Fibroblast of lung (primary cell): ENCODE measurements at regions not wholly inside any gene's neighbourhood (a gene's known extent, or its start where the extent isn't known, plus 50 kb on each side); places are given as distances from the start of the nearest gene placed in this dataset.

Source experiments
- DNase-seq, 2 donors: peaks; one replicate each; pipeline versions ENCODE4 v3.0.0 to v3.0.0-alpha.2; 2010; ENCODE audit warnings: low read depth in 2 of 2
- H2AFZ ChIP-seq: 2 replicates; pipeline ENCODE4 v1.5.1; 2012; ENCODE audit warnings: low read length, control low read depth, inconsistent platforms
- H3K27ac ChIP-seq: 2 replicates; pipeline ENCODE4 v1.5.1; 2011; ENCODE audit warnings: low read length, control low read depth; ENCODE audit not compliant: insufficient read depth
- H3K27me3 ChIP-seq: 2 replicates; pipeline ENCODE4 v1.5.1; 2011; ENCODE audit warnings: mild to moderate bottlenecking, low read length; ENCODE audit not compliant: control insufficient read depth, insufficient read depth
- H3K36me3 ChIP-seq: 2 replicates; pipeline ENCODE4 v1.5.1; 2011; ENCODE audit warnings: low read length; ENCODE audit not compliant: control insufficient read depth, insufficient read depth
- H3K4me1 ChIP-seq: 2 replicates; pipeline ENCODE4 v1.5.1; 2011; ENCODE audit warnings: low read length; ENCODE audit not compliant: control insufficient read depth, insufficient read depth; ENCODE audit errors: extremely low read depth
- H3K4me2 ChIP-seq: 2 replicates; pipeline ENCODE4 v1.5.1; 2011; ENCODE audit warnings: low read length, control low read depth; ENCODE audit not compliant: insufficient read depth; ENCODE audit errors: extremely low read depth
- H3K4me3 ChIP-seq, 4 experiments: fragments of 200-600 bp in 1 of 4; sonication (generic) in 1 of 4; replicated peaks in 1 of 4; 2 replicates each; pipeline ENCODE4 v1.5.1; 2011 to 2016; ENCODE audit warnings: low read length in 4 of 4, low read depth in 3 of 4, mild to moderate bottlenecking in 3 of 4, control low read depth in 2 of 4, inconsistent platforms in 1 of 4, mixed read lengths in 1 of 4; ENCODE audit not compliant: insufficient read depth in 1 of 4; ENCODE audit errors: control extremely low read depth in 1 of 4
- H3K79me2 ChIP-seq: 2 replicates; pipeline ENCODE4 v1.5.1; 2012; ENCODE audit warnings: mild to moderate bottlenecking, low read length, inconsistent platforms; ENCODE audit not compliant: control insufficient read depth, insufficient read depth
- H3K9ac ChIP-seq: 2 replicates; pipeline ENCODE4 v1.5.1; 2011; ENCODE audit warnings: mild to moderate bottlenecking, low read length, control low read depth; ENCODE audit not compliant: insufficient read depth
- H3K9me3 ChIP-seq: 2 replicates; pipeline ENCODE4 v1.5.1; 2012; ENCODE audit warnings: low read depth, low read length; ENCODE audit not compliant: control insufficient read depth, insufficient read depth
- H4K20me1 ChIP-seq: 2 replicates; pipeline ENCODE4 v1.5.1; 2011; ENCODE audit warnings: low read length; ENCODE audit not compliant: control insufficient read depth, insufficient read depth; ENCODE audit errors: extremely low read depth
- EZH2 ChIP-seq: IDR thresholded peaks from 2 replicates; pipeline ENCODE4 v1.5.1; 2012; ENCODE audit warnings: low read length, control low read depth, mild to moderate bottlenecking; ENCODE audit errors: missing control alignments
- TF ChIP-seq, protein P1 (sequence below), 2 donors: IDR thresholded peaks in 1 of 2; conservative IDR thresholded peaks in 1 of 2; 1 replicate in 1 of 2; 2 replicates in 1 of 2; pipeline ENCODE4 v1.5.1; 2011 to 2012; ENCODE audit warnings: low read length in 2 of 2, control low read depth in 1 of 2, inconsistent platforms in 1 of 2, low read depth in 1 of 2, mild to moderate bottlenecking in 1 of 2

DNA sequence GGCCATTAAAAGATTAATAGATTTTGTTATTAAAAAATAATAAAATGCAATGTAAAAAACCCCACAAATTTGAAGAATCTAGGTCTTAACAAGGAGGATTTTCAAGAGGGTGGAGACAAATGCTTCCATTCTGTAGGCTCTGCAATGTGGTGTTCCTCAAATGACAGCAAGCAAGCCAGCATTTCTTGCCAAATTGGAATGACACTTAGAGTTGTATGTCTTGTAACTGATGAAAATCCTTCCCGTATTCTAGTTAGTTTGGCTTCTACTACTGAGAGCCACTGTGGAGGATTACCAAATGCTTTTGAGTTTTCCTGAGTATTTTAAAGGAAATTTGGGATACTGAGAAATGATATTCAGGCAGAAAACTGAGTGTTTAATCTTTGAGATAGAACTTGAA is 1225.5 kb upstream of the CITED2 start:
- Histone ChIP-seq H3K9me3 (no peaks in the 10 kb centered on the region), H3K9ac (no peak overlapping the region), H2AFZ (no peak overlapping the region), H3K4me2 (no peak overlapping the region), H3K79me2 (no peaks in the 10 kb centered on the region), H3K4me3 (no peak overlapping the region), H4K20me1 (no peaks in the 10 kb centered on the region), H3K36me3 (no peaks in the 10 kb centered on the region), H3K4me1 (peaks cover 4% of the 10 kb centered on the region), H3K27ac (no peak overlapping the region), H3K27me3 (no peaks in the 10 kb centered on the region)
- TF ChIP-seq, protein P1, sequence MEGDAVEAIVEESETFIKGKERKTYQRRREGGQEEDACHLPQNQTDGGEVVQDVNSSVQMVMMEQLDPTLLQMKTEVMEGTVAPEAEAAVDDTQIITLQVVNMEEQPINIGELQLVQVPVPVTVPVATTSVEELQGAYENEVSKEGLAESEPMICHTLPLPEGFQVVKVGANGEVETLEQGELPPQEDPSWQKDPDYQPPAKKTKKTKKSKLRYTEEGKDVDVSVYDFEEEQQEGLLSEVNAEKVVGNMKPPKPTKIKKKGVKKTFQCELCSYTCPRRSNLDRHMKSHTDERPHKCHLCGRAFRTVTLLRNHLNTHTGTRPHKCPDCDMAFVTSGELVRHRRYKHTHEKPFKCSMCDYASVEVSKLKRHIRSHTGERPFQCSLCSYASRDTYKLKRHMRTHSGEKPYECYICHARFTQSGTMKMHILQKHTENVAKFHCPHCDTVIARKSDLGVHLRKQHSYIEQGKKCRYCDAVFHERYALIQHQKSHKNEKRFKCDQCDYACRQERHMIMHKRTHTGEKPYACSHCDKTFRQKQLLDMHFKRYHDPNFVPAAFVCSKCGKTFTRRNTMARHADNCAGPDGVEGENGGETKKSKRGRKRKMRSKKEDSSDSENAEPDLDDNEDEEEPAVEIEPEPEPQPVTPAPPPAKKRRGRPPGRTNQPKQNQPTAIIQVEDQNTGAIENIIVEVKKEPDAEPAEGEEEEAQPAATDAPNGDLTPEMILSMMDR (conservative IDR thresholded peaks at IDR 0.05 in 1 of 2, IDR thresholded peaks at IDR 0.05 in 1 of 2; ENCODE audit: low read depth in 1 of 2, low read length in 2 of 2), result no peak
- TF ChIP-seq EZH2, result no peak
- peak in 1 of 2 donors; percentile 20 for DNase-seq

- no peak overlapping the region for H3K4me3 ChIP-seq
- H3K79me2 ChIP-seq, result no peaks in the 10 kb centered on the region
- peaks cover 2% of the 10 kb centered on the region for H3K4me1 ChIP-seq
- no peaks in the 10 kb centered on the region for H3K9me3 ChIP-seq
- no peaks in the 10 kb centered on the region for H3K36me3 ChIP-seq
- TF ChIP-seq, protein P1 (conservative IDR thresholded peaks at IDR 0.05 in 1 of 2, IDR thresholded peaks at IDR 0.05 in 1 of 2; ENCODE audit: low read depth in 1 of 2, low read length in 2 of 2), result no peak
- no peak for TF ChIP-seq EZH2
- H3K27me3 ChIP-seq, result no peaks in the 10 kb centered on the region
- peak in 1 of 2 donors; percentile 36 for DNase-seq
- no peak overlapping the region for H3K27ac ChIP-seq
- no peaks in the 10 kb centered on the region for H4K20me1 ChIP-seq
- no peak overlapping the region for H3K9ac ChIP-seq
- H3K4me2 ChIP-seq, result no peak overlapping the region
- no peak overlapping the region for H2AFZ ChIP-seq
Observed at GRCh38 chr6:140597181-140597580, 1222.7 kb upstream of the CITED2 start.

DNA sequence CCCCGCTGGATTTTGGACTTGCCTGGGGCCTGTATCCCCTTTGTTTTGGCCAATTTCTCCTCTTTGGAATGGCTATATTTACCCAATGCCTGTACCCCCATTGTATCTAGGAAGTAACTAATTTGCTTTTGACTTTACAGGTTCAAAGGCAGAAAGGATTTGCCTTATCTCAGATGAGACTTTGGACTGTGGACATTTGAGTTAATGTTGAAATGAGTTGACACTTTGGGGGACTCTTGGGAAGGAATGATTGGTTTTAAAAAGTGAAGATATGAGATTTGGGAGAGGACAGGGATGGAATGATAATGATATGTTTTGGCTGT is 1220.3 kb upstream of the CITED2 start:
- no peaks in the 10 kb centered on the region for H3K27me3 ChIP-seq
- no peaks in the 10 kb centered on the region for H3K9me3 ChIP-seq
- no peaks in the 10 kb centered on the region for H3K36me3 ChIP-seq
- H3K4me1 ChIP-seq, result no peaks in the 10 kb centered on the region
- TF ChIP-seq, protein P1 (conservative IDR thresholded peaks at IDR 0.05 in 1 of 2, IDR thresholded peaks at IDR 0.05 in 1 of 2; ENCODE audit: low read depth in 1 of 2, low read length in 2 of 2), result no peak
- no peak for TF ChIP-seq EZH2
- H4K20me1 ChIP-seq, result no peaks in the 10 kb centered on the region
- no peaks in the 10 kb centered on the region for H3K79me2 ChIP-seq
- no peak overlapping the region for H3K27ac ChIP-seq
- DNase-seq, result no peak
- no peak overlapping the region for H3K9ac ChIP-seq
- no peak overlapping the region for H2AFZ ChIP-seq
- no peak overlapping the region for H3K4me3 ChIP-seq
- H3K4me2 ChIP-seq, result no peak overlapping the region
